Activated CD4-positive, alpha-beta memory T cell treated with anti-CD3 and anti-CD28 coated beads, Interleukin-2, amount 10 ng/mL, durations not matched to agents 7 days and 5 days (primary cell): ENCODE measurements at regions not wholly inside any gene's neighbourhood (a gene's known extent, or its start where the extent isn't known, plus 50 kb on each side); places are given as distances from the start of the nearest gene placed in this dataset.
"Not testable (repeated sequence)": the region's sequence is repeated elsewhere in the genome, so short reads cannot be mapped to it uniquely, and the experiment has no call there.

Experiments used
- CTCF ChIA-PET: fragments of 350-600 bp; sonication (Branson Sonifier 250); formaldehyde crosslinking; loops from one replicate; lab custom pipeline; 2021; ENCODE audit warnings: antibody characterized with exemption, inconsistent platforms; lab: Charles Lee
- POLR2A ChIA-PET: fragments of 350-600 bp; sonication (Branson Sonifier 250); formaldehyde crosslinking; loops from one replicate; lab custom pipeline; 2021; ENCODE audit warnings: antibody characterized with exemption; lab: Charles Lee
- DNase-seq: peaks from one replicate; pipeline ENCODE4 v3.0.0-alpha.2; 2020
- H3K27ac Mint-ChIP-seq: one replicate; pipeline ENCODE4 v1.8.0; 2021; ENCODE audit warnings: mild to moderate bottlenecking, mixed read lengths
- H3K27me3 Mint-ChIP-seq: one replicate; pipeline ENCODE4 v1.8.0; 2021; ENCODE audit warnings: mixed read lengths
- H3K36me3 Mint-ChIP-seq: one replicate; pipeline ENCODE4 v1.8.0; 2021; ENCODE audit warnings: low read depth, mixed read lengths
- H3K4me1 Mint-ChIP-seq: one replicate; pipeline ENCODE4 v1.8.0; 2021; ENCODE audit warnings: mixed read lengths
- H3K4me3 Mint-ChIP-seq: one replicate; pipeline ENCODE4 v1.8.0; 2021; ENCODE audit warnings: mild to moderate bottlenecking, mixed read lengths
- H3K9me3 Mint-ChIP-seq: one replicate; pipeline ENCODE4 v1.8.0; 2021; ENCODE audit warnings: mixed read lengths

- ChIA-PET POLR2A (interaction anchor here (1.1 to 3.5 kb wide), 9 partner anchors 9 to 113 kb away, joined by 3 to 15 read pairs (median 7); no protein-coding TSS in a partner anchor), CTCF (interaction anchor here (0.8 to 1.6 kb wide), 8 partner anchors 13 to 456 kb away, joined by 3 to 5 read pairs (median 3); no protein-coding TSS in a partner anchor)
- no peak overlapping the region for H3K4me3 Mint-ChIP-seq
Measured at GRCh38 chr1:234955107-234955731, 173.4 kb downstream of the TOMM20 start.

GRCh38 chr1:234954613-234955012 is 174.0 kb downstream of the TOMM20 start:
- ChIA-PET CTCF (interaction anchor here (1.0 to 1.6 kb wide), 5 partner anchors 13 to 456 kb away, joined by 3 to 5 read pairs (median 3); no protein-coding TSS in a partner anchor), POLR2A (interaction anchor here (1.0 to 3.5 kb wide), 9 partner anchors 8 to 112 kb away, joined by 3 to 15 read pairs (median 7); no protein-coding TSS in a partner anchor)
- Mint-ChIP-seq H3K4me1 (peaks cover 41% of the 10 kb centered on the region), H3K9me3 (peaks cover 3% of the 10 kb centered on the region), H3K27me3 (no peaks in the 10 kb centered on the region), H3K36me3 (no peaks in the 10 kb centered on the region), H3K4me3 (no peak overlapping the region), H3K27ac (peak overlapping the region; percentile 73)
- no peak for DNase-seq

More at GRCh38 chr1:234955107-234955731, 173.4 kb downstream of the TOMM20 start:
- H3K27ac Mint-ChIP-seq: peak overlapping the region; percentile 73
- H3K27me3 Mint-ChIP-seq: no peaks in the 10 kb centered on the region
- no peak for DNase-seq
- H3K36me3 Mint-ChIP-seq: no peaks in the 10 kb centered on the region
- peaks cover 46% of the 10 kb centered on the region for H3K4me1 Mint-ChIP-seq
- H3K9me3 Mint-ChIP-seq: no peaks in the 10 kb centered on the region

DNA sequence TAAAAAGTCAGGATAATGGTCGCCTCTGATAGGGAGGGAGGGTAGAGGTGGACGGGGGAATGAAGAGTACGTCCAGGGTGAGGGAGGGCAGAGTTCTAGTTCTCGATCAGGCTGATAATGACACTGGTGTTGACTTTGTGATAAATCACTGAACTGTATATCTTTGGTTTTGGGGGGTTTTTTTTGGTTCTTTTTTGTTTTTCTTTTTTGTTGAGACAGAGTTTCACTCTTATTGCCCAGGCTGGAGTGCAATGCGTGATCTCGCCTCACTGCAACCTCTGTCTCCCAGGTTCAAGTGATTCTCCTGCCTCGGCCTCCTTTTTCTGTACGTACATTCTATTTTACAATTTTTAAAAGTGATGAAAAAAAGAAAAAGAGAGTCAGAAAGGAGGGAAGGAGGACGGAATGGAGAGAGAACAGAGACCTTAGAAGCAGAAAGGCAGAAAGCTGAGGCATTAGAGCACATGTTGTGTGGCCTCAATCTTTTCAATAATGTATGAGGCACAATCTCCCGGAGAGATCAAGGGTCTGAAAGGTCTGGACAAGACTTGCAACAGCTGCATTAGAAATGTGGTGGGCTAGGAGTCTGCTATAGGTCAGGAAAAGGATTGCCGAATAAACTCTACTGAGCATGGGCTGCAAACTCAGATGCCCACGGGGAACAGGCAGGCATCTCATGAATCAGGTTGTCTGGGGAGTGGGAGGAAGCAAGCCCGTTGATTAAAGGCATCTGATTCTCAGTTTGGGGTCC is 174.8 kb downstream of the TOMM20 start:
- Mint-ChIP-seq H3K27me3 (no peaks in the 10 kb centered on the region), H3K4me1 (peaks cover 34% of the 10 kb centered on the region), H3K27ac (peak overlapping the region; percentile 73), H3K36me3 (no peaks in the 10 kb centered on the region), H3K9me3 (peaks cover 9% of the 10 kb centered on the region), H3K4me3 (no peak overlapping the region)
- DNase-seq: no peak
- POLR2A ChIA-PET: interaction anchor here (1.0 to 3.5 kb wide), 3 partner anchors 9 to 28 kb away, joined by 4 to 15 read pairs (median 15); no protein-coding TSS in a partner anchor
- CTCF ChIA-PET: interaction anchor here (1.0 to 1.5 kb wide), 2 partner anchors 25 to 130 kb away, joined by 3 to 5 read pairs; no protein-coding TSS in a partner anchor

GRCh38 chr1:234950598-234950997 is 178.0 kb downstream of the TOMM20 start:
- H3K27ac Mint-ChIP-seq: no peak overlapping the region
- H3K4me1 Mint-ChIP-seq: peaks cover 21% of the 10 kb centered on the region
- POLR2A ChIA-PET: no interaction called here
- no peak for DNase-seq
- CTCF ChIA-PET: interaction anchor here (1.6 kb wide), 1 partner anchor 133 kb away, joined by 4 read pairs; no protein-coding TSS in a partner anchor
- H3K36me3 Mint-ChIP-seq: no peaks in the 10 kb centered on the region
- H3K4me3 Mint-ChIP-seq: no peak overlapping the region
- peaks cover 14% of the 10 kb centered on the region for H3K9me3 Mint-ChIP-seq
- H3K27me3 Mint-ChIP-seq: no peaks in the 10 kb centered on the region

- H3K27ac Mint-ChIP-seq, H3K27me3 Mint-ChIP-seq, DNase-seq, POLR2A ChIA-PET, H3K4me3 Mint-ChIP-seq, H3K36me3 Mint-ChIP-seq: not testable (repeated sequence)
- Mint-ChIP-seq H3K4me1 (peaks cover 19% of the 10 kb centered on the region), H3K9me3 (peaks cover 14% of the 10 kb centered on the region)
- CTCF ChIA-PET: interaction anchor here (1.6 kb wide), 1 partner anchor 134 kb away, joined by 4 read pairs; no protein-coding TSS in a partner anchor
Measured at GRCh38 chr1:234949528-234949927, 179.1 kb downstream of the TOMM20 start.

GRCh38 chr1:234944439-234945344 is 183.9 kb downstream of the TOMM20 start:
- POLR2A ChIA-PET: no interaction called here

DNA sequence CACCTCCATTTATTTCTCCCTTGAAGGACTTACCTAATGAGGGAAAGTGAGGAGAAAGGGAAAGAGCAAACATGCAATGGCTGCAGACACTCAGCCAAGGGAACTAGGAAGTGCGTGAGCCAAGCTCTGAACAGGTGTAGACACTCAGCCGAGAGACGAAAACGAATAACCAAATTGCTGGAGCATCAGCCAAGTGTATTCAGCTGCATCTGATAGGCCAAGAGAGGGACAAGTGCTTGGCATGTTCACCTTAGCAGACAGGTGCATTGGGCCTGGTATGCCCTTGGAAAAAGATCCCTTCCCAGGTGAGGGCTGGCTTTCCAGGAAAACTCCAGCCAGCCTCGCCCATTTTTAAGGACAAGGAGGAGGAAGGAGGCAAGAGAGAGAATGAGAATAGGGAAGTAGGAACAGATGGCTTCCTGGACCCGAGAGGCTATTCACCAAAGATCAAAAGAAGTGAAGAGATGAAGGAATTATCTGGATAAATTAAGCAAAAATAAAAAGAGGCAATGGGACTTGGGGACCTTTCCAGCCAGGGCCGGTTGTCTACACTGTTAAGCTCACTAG is 184.7 kb downstream of the TOMM20 start:
- CTCF ChIA-PET: interaction anchor here (1.0 kb wide), 1 partner anchor 19 kb away, joined by 4 read pairs; no protein-coding TSS in a partner anchor
- POLR2A ChIA-PET: no interaction called here
- peaks cover 7% of the 10 kb centered on the region for H3K9me3 Mint-ChIP-seq
- no peaks in the 10 kb centered on the region for H3K27me3 Mint-ChIP-seq
- no peak overlapping the region for H3K4me3 Mint-ChIP-seq
- peaks cover 8% of the 10 kb centered on the region for H3K4me1 Mint-ChIP-seq
- no peak overlapping the region for H3K27ac Mint-ChIP-seq
- H3K36me3 Mint-ChIP-seq: peaks cover 3% of the 10 kb centered on the region
- no peak for DNase-seq

More at GRCh38 chr1:234944439-234945344, 183.9 kb downstream of the TOMM20 start:
- Mint-ChIP-seq H3K4me1 (peaks cover 8% of the 10 kb centered on the region), H3K36me3 (peaks cover 3% of the 10 kb centered on the region), H3K9me3 (peaks cover 14% of the 10 kb centered on the region), H3K4me3 (no peak overlapping the region), H3K27ac (no peak overlapping the region), H3K27me3 (no peaks in the 10 kb centered on the region)
- DNase-seq: no peak
- CTCF ChIA-PET: interaction anchor here (0.6 to 1.0 kb wide), 2 partner anchors 18 to 252 kb away, joined by 3 to 4 read pairs; no protein-coding TSS in a partner anchor

- Mint-ChIP-seq H3K27ac (no peak overlapping the region), H3K27me3 (no peaks in the 10 kb centered on the region), H3K4me3 (no peak overlapping the region), H3K9me3 (peaks cover 7% of the 10 kb centered on the region), H3K36me3 (peaks cover 3% of the 10 kb centered on the region), H3K4me1 (peaks cover 11% of the 10 kb centered on the region)
- CTCF ChIA-PET: interaction anchor here (1.2 kb wide), 1 partner anchor 35 kb away, joined by 3 read pairs; no protein-coding TSS in a partner anchor
- no peak for DNase-seq
- POLR2A ChIA-PET: no interaction called here
Measured at GRCh38 chr1:234942879-234943506, 185.6 kb downstream of the TOMM20 start.

DNA sequence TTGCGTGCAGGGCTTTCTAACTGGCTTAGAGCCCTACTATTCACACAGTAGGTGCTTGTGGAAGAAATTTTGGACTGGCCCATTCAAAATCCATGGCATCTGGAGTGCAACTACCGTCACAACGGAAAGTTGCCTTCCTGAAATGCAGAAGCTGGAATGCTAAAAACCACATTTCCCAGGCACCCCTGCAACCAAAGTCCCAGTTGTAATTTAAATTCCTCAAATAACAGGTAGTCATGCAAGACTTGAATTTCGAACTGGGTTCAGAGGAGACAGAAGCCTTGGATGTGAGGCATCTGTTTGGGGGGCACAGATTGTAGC is 186.7 kb downstream of the TOMM20 start:
- peaks cover 3% of the 10 kb centered on the region for H3K36me3 Mint-ChIP-seq
- ChIA-PET POLR2A (interaction anchor here (1.2 kb wide), 1 partner anchor 21 kb away, joined by 4 read pairs; no protein-coding TSS in a partner anchor), CTCF (interaction anchor here (0.7 to 1.3 kb wide), 3 partner anchors 13 to 183 kb away, joined by 3 to 4 read pairs (median 3); no protein-coding TSS in a partner anchor)
- no peak for DNase-seq
- no peaks in the 10 kb centered on the region for H3K27me3 Mint-ChIP-seq
- H3K27ac Mint-ChIP-seq: no peak overlapping the region
- H3K4me1 Mint-ChIP-seq: peaks cover 17% of the 10 kb centered on the region
- H3K4me3 Mint-ChIP-seq: no peak overlapping the region
- H3K9me3 Mint-ChIP-seq: peaks cover 5% of the 10 kb centered on the region

GRCh38 chr1:234941321-234942011 is 187.2 kb downstream of the TOMM20 start:
- H3K27ac Mint-ChIP-seq: no peak overlapping the region
- H3K9me3 Mint-ChIP-seq: peaks cover 5% of the 10 kb centered on the region
- H3K36me3 Mint-ChIP-seq: peaks cover 3% of the 10 kb centered on the region
- no peak for DNase-seq
- no peak overlapping the region for H3K4me3 Mint-ChIP-seq
- POLR2A ChIA-PET: interaction anchor here (0.6 to 1.2 kb wide), 2 partner anchors 22 to 369 kb away, joined by 4 read pairs; no protein-coding TSS in a partner anchor
- CTCF ChIA-PET: interaction anchor here (0.7 to 1.3 kb wide), 3 partner anchors 14 to 182 kb away, joined by 3 to 4 read pairs (median 3); no protein-coding TSS in a partner anchor
- H3K27me3 Mint-ChIP-seq: no peaks in the 10 kb centered on the region
- H3K4me1 Mint-ChIP-seq: peaks cover 18% of the 10 kb centered on the region

GRCh38 chr1:234940841-234941240 is 187.8 kb downstream of the TOMM20 start:
- Mint-ChIP-seq H3K27me3 (no peaks in the 10 kb centered on the region), H3K4me3 (no peak overlapping the region), H3K4me1 (peaks cover 18% of the 10 kb centered on the region), H3K36me3 (peaks cover 3% of the 10 kb centered on the region), H3K27ac (no peak overlapping the region), H3K9me3 (peaks cover 2% of the 10 kb centered on the region)
- ChIA-PET CTCF (no interaction called here), POLR2A (interaction anchor here (0.6 to 1.4 kb wide), 2 partner anchors 14 to 369 kb away, joined by 4 read pairs; no protein-coding TSS in a partner anchor)
- no peak for DNase-seq
